ENCODE measurements at regions not wholly inside any gene's neighbourhood (a gene's known extent, or its start where the extent isn't known, plus 50 kb on each side); places are given as distances from the start of the nearest gene placed in this dataset.

- Mint-ChIP-seq H3K36me3 (peaks cover 17% of the 10 kb centered on the region), H3K9me3 (peaks cover 13 to 15% of the 10 kb centered on the region in 2 donors), H3K27ac (no peak overlapping the region), H3K4me1 (no peaks in the 10 kb centered on the region), H3K4me3 (no peak overlapping the region), H3K27me3 (ENCODE audit: low read depth in 2 of 2) (no peaks in the 10 kb centered on the region)
- ATAC-seq: no peak
- DNase-seq: no peak
- Histone ChIP-seq H3K27ac (ENCODE audit: low read length) (no peak overlapping the region), H3K27me3 (ENCODE audit: control insufficient read depth, insufficient read depth, low read length) (no peaks in the 10 kb centered on the region), H3K4me1 (ENCODE audit: control insufficient read depth, insufficient read depth, low read length) (no peaks in the 10 kb centered on the region), H3K9me3 (ENCODE audit: control insufficient read depth, insufficient read depth, low read length) (peaks cover 3% of the 10 kb centered on the region), H3K4me3 (ENCODE audit: low read length) (no peak overlapping the region), H3K36me3 (ENCODE audit: control insufficient read depth, insufficient read depth, low read length) (no peaks in the 10 kb centered on the region)
- intact Hi-C loops (cut with micrococcal nuclease): no loop called here
- 33% methylated on average over 1 of the region's 2 CpGs for WGBS (ENCODE audit: insufficient coverage)
- no peak for TF ChIP-seq CTCF (IDR thresholded peaks at IDR 0.05)
Measured at GRCh38 chr5:98603456-98603855, 170.0 kb upstream of the RGMB start.

GRCh38 chr5:98604301-98604700 lies 169.2 kb upstream of the RGMB start:
- ATAC-seq (no peak), DNase-seq (no peak)
- no CpG with 5 or more reads among the region's 1 CpG for WGBS (ENCODE audit: insufficient coverage)
- H3K4me1 ChIP-seq (ENCODE audit: control insufficient read depth, insufficient read depth, low read length): no peaks in the 10 kb centered on the region
- H3K36me3 ChIP-seq (ENCODE audit: control insufficient read depth, insufficient read depth, low read length): no peaks in the 10 kb centered on the region
- no peaks in the 10 kb centered on the region for H3K27me3 ChIP-seq (ENCODE audit: control insufficient read depth, insufficient read depth, low read length)
- Mint-ChIP-seq H3K4me1 (no peaks in the 10 kb centered on the region), H3K27ac (no peak overlapping the region), H3K27me3 (ENCODE audit: low read depth in 2 of 2) (no peaks in the 10 kb centered on the region), H3K36me3 (peaks cover 17% of the 10 kb centered on the region), H3K9me3 (peaks cover 13 to 15% of the 10 kb centered on the region in 2 donors), H3K4me3 (no peak overlapping the region)
- peaks cover 3% of the 10 kb centered on the region for H3K9me3 ChIP-seq (ENCODE audit: control insufficient read depth, insufficient read depth, low read length)
- intact Hi-C loops (cut with micrococcal nuclease): no loop called here
- no peak for TF ChIP-seq CTCF (IDR thresholded peaks at IDR 0.05)
- no peak overlapping the region for H3K27ac ChIP-seq (ENCODE audit: low read length)
- no peak overlapping the region for H3K4me3 ChIP-seq (ENCODE audit: low read length)

GRCh38 chr5:98604721-98605425 lies 168.6 kb upstream of the RGMB start:
- no peak overlapping the region for H3K4me3 Mint-ChIP-seq
- H3K27ac Mint-ChIP-seq: no peak overlapping the region
- intact Hi-C loops (cut with micrococcal nuclease): no loop called here
- Histone ChIP-seq H3K27me3 (ENCODE audit: control insufficient read depth, insufficient read depth, low read length) (no peaks in the 10 kb centered on the region), H3K4me3 (ENCODE audit: low read length) (no peak overlapping the region), H3K36me3 (ENCODE audit: control insufficient read depth, insufficient read depth, low read length) (no peaks in the 10 kb centered on the region), H3K27ac (ENCODE audit: low read length) (no peak overlapping the region), H3K9me3 (ENCODE audit: control insufficient read depth, insufficient read depth, low read length) (peaks cover 3% of the 10 kb centered on the region), H3K4me1 (ENCODE audit: control insufficient read depth, insufficient read depth, low read length) (no peaks in the 10 kb centered on the region)
- TF ChIP-seq CTCF (IDR thresholded peaks at IDR 0.05): no peak
- H3K36me3 Mint-ChIP-seq: peaks cover 15% of the 10 kb centered on the region
- peaks cover 12 to 14% of the 10 kb centered on the region in 2 donors for H3K9me3 Mint-ChIP-seq
- 44% methylated on average over 3 of the region's 4 CpGs for WGBS (ENCODE audit: insufficient coverage)
- H3K27me3 Mint-ChIP-seq (ENCODE audit: low read depth in 2 of 2): no peaks in the 10 kb centered on the region
- H3K4me1 Mint-ChIP-seq: no peaks in the 10 kb centered on the region
- no peak for DNase-seq
- ATAC-seq: no peak

- 100% methylated on average over 1 of the region's 1 CpG for WGBS (ENCODE audit: insufficient coverage)
- no peak overlapping the region for H3K27ac Mint-ChIP-seq
Measured at GRCh38 chr5:98605426-98605825, 168.0 kb upstream of the RGMB start.

More at GRCh38 chr5:98605426-98605825, 168.0 kb upstream of the RGMB start:
- Mint-ChIP-seq H3K36me3 (peaks cover 9% of the 10 kb centered on the region), H3K9me3 (peaks cover 8 to 9% of the 10 kb centered on the region in 2 donors), H3K4me3 (no peak overlapping the region), H3K4me1 (no peaks in the 10 kb centered on the region), H3K27me3 (ENCODE audit: low read depth in 2 of 2) (no peaks in the 10 kb centered on the region)
- H3K4me1 ChIP-seq (ENCODE audit: control insufficient read depth, insufficient read depth, low read length): no peaks in the 10 kb centered on the region
- no peaks in the 10 kb centered on the region for H3K27me3 ChIP-seq (ENCODE audit: control insufficient read depth, insufficient read depth, low read length)
- DNase-seq (no peak), ATAC-seq (no peak)
- H3K36me3 ChIP-seq (ENCODE audit: control insufficient read depth, insufficient read depth, low read length): no peaks in the 10 kb centered on the region
- TF ChIP-seq CTCF (IDR thresholded peaks at IDR 0.05): no peak
- H3K27ac ChIP-seq (ENCODE audit: low read length): no peak overlapping the region
- peaks cover 3% of the 10 kb centered on the region for H3K9me3 ChIP-seq (ENCODE audit: control insufficient read depth, insufficient read depth, low read length)
- intact Hi-C loops (cut with micrococcal nuclease): no loop called here
- no peak overlapping the region for H3K4me3 ChIP-seq (ENCODE audit: low read length)
